ENCODE measurements at regions not wholly inside any gene's neighbourhood (a gene's known extent, or its start where the extent isn't known, plus 50 kb on each side); places are given as distances from the start of the nearest gene placed in this dataset.

GRCh38 chr6:95325916-95326315 lies 251.4 kb upstream of the MANEA start:
- no peak overlapping the region for H3K9ac ChIP-seq (ENCODE audit: insufficient read depth, low read length)
- no peak overlapping the region for H3K27ac ChIP-seq (ENCODE audit: insufficient read depth, low read length)
- H3K79me2 ChIP-seq (ENCODE audit: control insufficient read depth, insufficient read depth, low read length), result no peaks in the 10 kb centered on the region
- H3K4me3 ChIP-seq (replicated peaks in 1 of 4; ENCODE audit: control extremely low read depth in 1 of 4, insufficient read depth in 1 of 4, low read depth in 3 of 4, low read length in 4 of 4), result no peak overlapping the region
- H3K4me2 ChIP-seq (ENCODE audit: extremely low read depth, insufficient read depth, low read length), result no peak overlapping the region
- no peak overlapping the region for H2AFZ ChIP-seq (ENCODE audit: low read length)
- TF ChIP-seq CTCF (conservative IDR thresholded peaks at IDR 0.05 in 1 of 2, IDR thresholded peaks at IDR 0.05 in 1 of 2; ENCODE audit: low read depth in 1 of 2, low read length in 2 of 2), result no peak
- no peak for TF ChIP-seq EZH2 (IDR thresholded peaks at IDR 0.05; ENCODE audit: low read length, missing control alignments)
- no peaks in the 10 kb centered on the region for H4K20me1 ChIP-seq (ENCODE audit: control insufficient read depth, extremely low read depth, insufficient read depth, low read length)
- no peaks in the 10 kb centered on the region for H3K9me3 ChIP-seq (ENCODE audit: control insufficient read depth, insufficient read depth, low read depth, low read length)
- H3K36me3 ChIP-seq (ENCODE audit: control insufficient read depth, insufficient read depth, low read length), result no peaks in the 10 kb centered on the region
- H3K27me3 ChIP-seq (ENCODE audit: control insufficient read depth, insufficient read depth, low read length), result no peaks in the 10 kb centered on the region
- DNase-seq (ENCODE audit: low read depth in 2 of 2), result peak; percentile 13 to 63
- H3K4me1 ChIP-seq (ENCODE audit: control insufficient read depth, extremely low read depth, insufficient read depth, low read length), result no peaks in the 10 kb centered on the region

- Histone ChIP-seq H3K27ac (ENCODE audit: insufficient read depth, low read length) (no peak overlapping the region), H3K27me3 (ENCODE audit: control insufficient read depth, insufficient read depth, low read length) (no peaks in the 10 kb centered on the region), H3K4me3 (replicated peaks in 1 of 4; ENCODE audit: control extremely low read depth in 1 of 4, insufficient read depth in 1 of 4, low read depth in 3 of 4, low read length in 4 of 4) (no peak overlapping the region), H3K9ac (ENCODE audit: insufficient read depth, low read length) (no peak overlapping the region), H3K36me3 (ENCODE audit: control insufficient read depth, insufficient read depth, low read length) (no peaks in the 10 kb centered on the region), H3K79me2 (ENCODE audit: control insufficient read depth, insufficient read depth, low read length) (no peaks in the 10 kb centered on the region), H4K20me1 (ENCODE audit: control insufficient read depth, extremely low read depth, insufficient read depth, low read length) (no peaks in the 10 kb centered on the region), H2AFZ (ENCODE audit: low read length) (no peak overlapping the region), H3K9me3 (ENCODE audit: control insufficient read depth, insufficient read depth, low read depth, low read length) (no peaks in the 10 kb centered on the region), H3K4me2 (ENCODE audit: extremely low read depth, insufficient read depth, low read length) (no peak overlapping the region), H3K4me1 (ENCODE audit: control insufficient read depth, extremely low read depth, insufficient read depth, low read length) (no peaks in the 10 kb centered on the region)
- no peak for TF ChIP-seq EZH2 (IDR thresholded peaks at IDR 0.05; ENCODE audit: low read length, missing control alignments)
- TF ChIP-seq CTCF (conservative IDR thresholded peaks at IDR 0.05 in 1 of 2, IDR thresholded peaks at IDR 0.05 in 1 of 2; ENCODE audit: low read depth in 1 of 2, low read length in 2 of 2), result no peak
- DNase-seq (ENCODE audit: low read depth in 2 of 2), result no peak
These were observed 249.1 kb upstream of the MANEA start for GRCh38 chr6:95328231-95328630.

- Histone ChIP-seq H3K4me3 (replicated peaks in 1 of 4; ENCODE audit: control extremely low read depth in 1 of 4, insufficient read depth in 1 of 4, low read depth in 3 of 4, low read length in 4 of 4) (no peak overlapping the region), H3K4me2 (ENCODE audit: extremely low read depth, insufficient read depth, low read length) (no peak overlapping the region), H3K4me1 (ENCODE audit: control insufficient read depth, extremely low read depth, insufficient read depth, low read length) (no peaks in the 10 kb centered on the region), H3K9me3 (ENCODE audit: control insufficient read depth, insufficient read depth, low read depth, low read length) (no peaks in the 10 kb centered on the region), H3K36me3 (ENCODE audit: control insufficient read depth, insufficient read depth, low read length) (no peaks in the 10 kb centered on the region), H4K20me1 (ENCODE audit: control insufficient read depth, extremely low read depth, insufficient read depth, low read length) (no peaks in the 10 kb centered on the region), H3K9ac (ENCODE audit: insufficient read depth, low read length) (no peak overlapping the region), H3K27me3 (ENCODE audit: control insufficient read depth, insufficient read depth, low read length) (no peaks in the 10 kb centered on the region), H3K79me2 (ENCODE audit: control insufficient read depth, insufficient read depth, low read length) (no peaks in the 10 kb centered on the region), H2AFZ (ENCODE audit: low read length) (no peak overlapping the region), H3K27ac (ENCODE audit: insufficient read depth, low read length) (no peak overlapping the region)
- TF ChIP-seq EZH2 (IDR thresholded peaks at IDR 0.05; ENCODE audit: low read length, missing control alignments), result no peak
- peak in 1 of 2 donors; percentile 18 for TF ChIP-seq CTCF (conservative IDR thresholded peaks at IDR 0.05 in 1 of 2, IDR thresholded peaks at IDR 0.05 in 1 of 2; ENCODE audit: low read depth in 1 of 2, low read length in 2 of 2)
- peak in 1 of 2 donors; percentile 19 for DNase-seq (ENCODE audit: low read depth in 2 of 2)
These were observed 225.1 kb upstream of the MANEA start for GRCh38 chr6:95352064-95352795.
